MM.1S (cell line): ENCODE measurements at regions not wholly inside any gene's neighbourhood (a gene's known extent, or its start where the extent isn't known, plus 50 kb on each side); places are given as distances from the start of the nearest gene placed in this dataset.

Source experiments
- CTCF ChIP-seq: fragments of 300-600 bp; sonication (generic); IDR thresholded peaks from 2 replicates; pipeline ENCODE4 v1.5.1; 2016; ENCODE audit warnings: antibody characterized with exemption, low read length, mixed read lengths
- EZH2 ChIP-seq: fragments of 300-600 bp; sonication (generic); optimal IDR thresholded peaks from 2 replicates; pipeline ENCODE3; 2017; ENCODE audit warnings: low read depth, mild to moderate bottlenecking, antibody characterized with exemption, low read length, mixed read lengths

- TF ChIP-seq CTCF (peak; percentile 72), EZH2 (no peak)
Measured at GRCh38 chrX:14095702-14096101, 66.0 kb upstream of the GEMIN8 start.
